ENCODE measurements at regions not wholly inside any gene's neighbourhood (a gene's known extent, or its start where the extent isn't known, plus 50 kb on each side); places are given as distances from the start of the nearest gene placed in this dataset.

- H3K4me1 ChIP-seq (ENCODE audit: control insufficient read depth in 1 of 2, insufficient read depth in 2 of 2, low read length in 2 of 2): no peaks in the 10 kb centered on the region
- peaks cover 0 to 11% of the 10 kb centered on the region in 2 donors for H3K9me3 ChIP-seq (ENCODE audit: control insufficient read depth in 1 of 2, low read length in 2 of 2)
- no peak overlapping the region for H3K27ac ChIP-seq (ENCODE audit: low read length)
- no peaks in the 10 kb centered on the region for H3K27me3 ChIP-seq (ENCODE audit: low read depth, low read length)
- no peaks in the 10 kb centered on the region for H3K36me3 ChIP-seq (ENCODE audit: control insufficient read depth in 1 of 2, insufficient read depth in 2 of 2, low read length in 2 of 2)
- H3K4me3 ChIP-seq (ENCODE audit: low read depth in 1 of 2, low read length in 2 of 2): no peak overlapping the region
These were observed 734.3 kb downstream of the SEMA5A start for GRCh38 chr5:8811581-8811980.

GRCh38 chr5:8813180-8813579 lies 732.7 kb downstream of the SEMA5A start:
- no peaks in the 10 kb centered on the region for H3K4me1 ChIP-seq (ENCODE audit: control insufficient read depth in 1 of 2, insufficient read depth in 2 of 2, low read length in 2 of 2)
- H3K27me3 ChIP-seq (ENCODE audit: low read depth, low read length): no peaks in the 10 kb centered on the region
- no peak overlapping the region for H3K4me3 ChIP-seq (ENCODE audit: low read depth in 1 of 2, low read length in 2 of 2)
- H3K9me3 ChIP-seq (ENCODE audit: control insufficient read depth in 1 of 2, low read length in 2 of 2): peaks cover 0 to 11% of the 10 kb centered on the region in 2 donors
- no peaks in the 10 kb centered on the region for H3K36me3 ChIP-seq (ENCODE audit: control insufficient read depth in 1 of 2, insufficient read depth in 2 of 2, low read length in 2 of 2)
- no peak overlapping the region for H3K27ac ChIP-seq (ENCODE audit: low read length)

- Histone ChIP-seq H3K4me3 (ENCODE audit: low read depth in 1 of 2, low read length in 2 of 2) (no peak overlapping the region), H3K27me3 (ENCODE audit: low read depth, low read length) (no peaks in the 10 kb centered on the region)
These were observed 731.8 kb downstream of the SEMA5A start for GRCh38 chr5:8814105-8814504.

GRCh38 chr5:8824371-8824770 lies 721.5 kb downstream of the SEMA5A start:
- no peak overlapping the region for H3K27ac ChIP-seq (ENCODE audit: low read length)
- H3K4me3 ChIP-seq (ENCODE audit: low read depth in 1 of 2, low read length in 2 of 2): no peak overlapping the region
- H3K9me3 ChIP-seq (ENCODE audit: control insufficient read depth in 1 of 2, low read length in 2 of 2): peaks cover 0 to 2% of the 10 kb centered on the region in 2 donors
- no peaks in the 10 kb centered on the region for H3K4me1 ChIP-seq (ENCODE audit: control insufficient read depth in 1 of 2, insufficient read depth in 2 of 2, low read length in 2 of 2)
- H3K36me3 ChIP-seq (ENCODE audit: control insufficient read depth in 1 of 2, insufficient read depth in 2 of 2, low read length in 2 of 2): no peaks in the 10 kb centered on the region
- no peaks in the 10 kb centered on the region for H3K27me3 ChIP-seq (ENCODE audit: low read depth, low read length)

More at GRCh38 chr5:8814105-8814504, 731.8 kb downstream of the SEMA5A start:
- no peak overlapping the region for H3K27ac ChIP-seq (ENCODE audit: low read length)
- H3K36me3 ChIP-seq (ENCODE audit: control insufficient read depth in 1 of 2, insufficient read depth in 2 of 2, low read length in 2 of 2): no peaks in the 10 kb centered on the region
- H3K9me3 ChIP-seq (ENCODE audit: control insufficient read depth in 1 of 2, low read length in 2 of 2): peaks cover 0 to 13% of the 10 kb centered on the region in 2 donors
- H3K4me1 ChIP-seq (ENCODE audit: control insufficient read depth in 1 of 2, insufficient read depth in 2 of 2, low read length in 2 of 2): no peaks in the 10 kb centered on the region

GRCh38 chr5:8825139-8825757 lies 720.6 kb downstream of the SEMA5A start:
- H3K4me1 ChIP-seq (ENCODE audit: control insufficient read depth in 1 of 2, insufficient read depth in 2 of 2, low read length in 2 of 2): no peaks in the 10 kb centered on the region

GRCh38 chr5:8826508-8826907 lies 719.4 kb downstream of the SEMA5A start:
- no peaks in the 10 kb centered on the region for H3K9me3 ChIP-seq (ENCODE audit: control insufficient read depth in 1 of 2, low read length in 2 of 2)
- H3K27ac ChIP-seq (ENCODE audit: low read length): no peak overlapping the region
- H3K4me3 ChIP-seq (ENCODE audit: low read depth in 1 of 2, low read length in 2 of 2): no peak overlapping the region
- no peaks in the 10 kb centered on the region for H3K4me1 ChIP-seq (ENCODE audit: control insufficient read depth in 1 of 2, insufficient read depth in 2 of 2, low read length in 2 of 2)
- no peaks in the 10 kb centered on the region for H3K27me3 ChIP-seq (ENCODE audit: low read depth, low read length)
- H3K36me3 ChIP-seq (ENCODE audit: control insufficient read depth in 1 of 2, insufficient read depth in 2 of 2, low read length in 2 of 2): no peaks in the 10 kb centered on the region

More at GRCh38 chr5:8825139-8825757, 720.6 kb downstream of the SEMA5A start:
- Histone ChIP-seq H3K27ac (ENCODE audit: low read length) (no peak overlapping the region), H3K9me3 (ENCODE audit: control insufficient read depth in 1 of 2, low read length in 2 of 2) (no peaks in the 10 kb centered on the region), H3K27me3 (ENCODE audit: low read depth, low read length) (no peaks in the 10 kb centered on the region), H3K36me3 (ENCODE audit: control insufficient read depth in 1 of 2, insufficient read depth in 2 of 2, low read length in 2 of 2) (no peaks in the 10 kb centered on the region), H3K4me3 (ENCODE audit: low read depth in 1 of 2, low read length in 2 of 2) (no peak overlapping the region)

GRCh38 chr5:8827696-8828095 lies 718.2 kb downstream of the SEMA5A start:
- Histone ChIP-seq H3K9me3 (ENCODE audit: control insufficient read depth in 1 of 2, low read length in 2 of 2) (no peaks in the 10 kb centered on the region), H3K4me1 (ENCODE audit: control insufficient read depth in 1 of 2, insufficient read depth in 2 of 2, low read length in 2 of 2) (no peaks in the 10 kb centered on the region), H3K27ac (ENCODE audit: low read length) (no peak overlapping the region), H3K4me3 (ENCODE audit: low read depth in 1 of 2, low read length in 2 of 2) (no peak overlapping the region), H3K27me3 (ENCODE audit: low read depth, low read length) (no peaks in the 10 kb centered on the region), H3K36me3 (ENCODE audit: control insufficient read depth in 1 of 2, insufficient read depth in 2 of 2, low read length in 2 of 2) (no peaks in the 10 kb centered on the region)

GRCh38 chr5:8828596-8829322 lies 717.1 kb downstream of the SEMA5A start:
- Histone ChIP-seq H3K9me3 (ENCODE audit: control insufficient read depth in 1 of 2, low read length in 2 of 2) (no peaks in the 10 kb centered on the region), H3K4me3 (ENCODE audit: low read depth in 1 of 2, low read length in 2 of 2) (no peak overlapping the region), H3K4me1 (ENCODE audit: control insufficient read depth in 1 of 2, insufficient read depth in 2 of 2, low read length in 2 of 2) (no peaks in the 10 kb centered on the region), H3K27ac (ENCODE audit: low read length) (no peak overlapping the region), H3K27me3 (ENCODE audit: low read depth, low read length) (no peaks in the 10 kb centered on the region), H3K36me3 (ENCODE audit: control insufficient read depth in 1 of 2, insufficient read depth in 2 of 2, low read length in 2 of 2) (no peaks in the 10 kb centered on the region)

- Histone ChIP-seq H3K27ac (ENCODE audit: low read length) (no peak overlapping the region), H3K36me3 (ENCODE audit: control insufficient read depth in 1 of 2, insufficient read depth in 2 of 2, low read length in 2 of 2) (no peaks in the 10 kb centered on the region), H3K27me3 (ENCODE audit: low read depth, low read length) (no peaks in the 10 kb centered on the region), H3K4me3 (ENCODE audit: low read depth in 1 of 2, low read length in 2 of 2) (no peak overlapping the region), H3K4me1 (ENCODE audit: control insufficient read depth in 1 of 2, insufficient read depth in 2 of 2, low read length in 2 of 2) (no peaks in the 10 kb centered on the region), H3K9me3 (ENCODE audit: control insufficient read depth in 1 of 2, low read length in 2 of 2) (no peaks in the 10 kb centered on the region)
These were observed 716.4 kb downstream of the SEMA5A start for GRCh38 chr5:8829323-8830029.

- Histone ChIP-seq H3K4me1 (ENCODE audit: control insufficient read depth in 1 of 2, insufficient read depth in 2 of 2, low read length in 2 of 2) (no peaks in the 10 kb centered on the region), H3K27ac (ENCODE audit: low read length) (no peak overlapping the region), H3K36me3 (ENCODE audit: control insufficient read depth in 1 of 2, insufficient read depth in 2 of 2, low read length in 2 of 2) (no peaks in the 10 kb centered on the region), H3K27me3 (ENCODE audit: low read depth, low read length) (no peaks in the 10 kb centered on the region), H3K9me3 (ENCODE audit: control insufficient read depth in 1 of 2, low read length in 2 of 2) (no peaks in the 10 kb centered on the region), H3K4me3 (ENCODE audit: low read depth in 1 of 2, low read length in 2 of 2) (no peak overlapping the region)
These were observed 714.6 kb downstream of the SEMA5A start for GRCh38 chr5:8831251-8831650.

GRCh38 chr5:8831854-8832253 lies 714.0 kb downstream of the SEMA5A start:
- H3K36me3 ChIP-seq (ENCODE audit: control insufficient read depth in 1 of 2, insufficient read depth in 2 of 2, low read length in 2 of 2): no peaks in the 10 kb centered on the region
- H3K9me3 ChIP-seq (ENCODE audit: control insufficient read depth in 1 of 2, low read length in 2 of 2): no peaks in the 10 kb centered on the region
- H3K4me1 ChIP-seq (ENCODE audit: control insufficient read depth in 1 of 2, insufficient read depth in 2 of 2, low read length in 2 of 2): no peaks in the 10 kb centered on the region
- no peak overlapping the region for H3K4me3 ChIP-seq (ENCODE audit: low read depth in 1 of 2, low read length in 2 of 2)
- H3K27ac ChIP-seq (ENCODE audit: low read length): no peak overlapping the region
- H3K27me3 ChIP-seq (ENCODE audit: low read depth, low read length): no peaks in the 10 kb centered on the region
